GM08714 (cell line): ENCODE measurements at regions not wholly inside any gene's neighbourhood (a gene's known extent, or its start where the extent isn't known, plus 50 kb on each side); places are given as distances from the start of the nearest gene placed in this dataset.
"Not testable (repeated sequence)": the region's sequence is repeated elsewhere in the genome, so short reads cannot be mapped to it uniquely, and the experiment has no call there.

Source experiments
- H3K4me3 ChIP-seq: fragments of 200-500 bp; sonication (Bioruptor generic); 2 replicates; pipeline ENCODE4 v1.5.1; 2014; ENCODE audit warnings: mild to moderate bottlenecking, low read length, inconsistent platforms
- ZNF274 ChIP-seq: IDR thresholded peaks from 2 replicates; pipeline ENCODE4 v1.6.1; 2012; ENCODE audit warnings: mild to moderate bottlenecking, low read depth, low read length

GRCh38 chr1:234897390-234897749, 231.3 kb downstream of the TOMM20 start:
- TF ChIP-seq ZNF274: no peak
- no peak overlapping the region for H3K4me3 ChIP-seq

- TF ChIP-seq ZNF274: no peak
- H3K4me3 ChIP-seq: no peak overlapping the region
These were observed 231.9 kb downstream of the TOMM20 start for GRCh38 chr1:234896477-234897389.

- no peak for TF ChIP-seq ZNF274
- no peak overlapping the region for H3K4me3 ChIP-seq
These were observed 234.7 kb downstream of the TOMM20 start for GRCh38 chr1:234893725-234894630.

GRCh38 chr1:234893359-234893724, 235.3 kb downstream of the TOMM20 start:
- no peak overlapping the region for H3K4me3 ChIP-seq
- TF ChIP-seq ZNF274: no peak

- H3K4me3 ChIP-seq: no peak overlapping the region
- no peak for TF ChIP-seq ZNF274
These were observed 236.0 kb downstream of the TOMM20 start for GRCh38 chr1:234892642-234893041.

GRCh38 chr1:234891427-234891826, 237.2 kb downstream of the TOMM20 start:
- TF ChIP-seq ZNF274: no peak
- H3K4me3 ChIP-seq: no peak overlapping the region

- no peak overlapping the region for H3K4me3 ChIP-seq
- TF ChIP-seq ZNF274: no peak
These were observed 239.0 kb downstream of the TOMM20 start for GRCh38 chr1:234889643-234890042.

GRCh38 chr1:234888247-234888646, 240.4 kb downstream of the TOMM20 start:
- not testable (repeated sequence) for H3K4me3 ChIP-seq

GRCh38 chr1:234887016-234887900, 241.4 kb downstream of the TOMM20 start:
- no peak for TF ChIP-seq ZNF274
- H3K4me3 ChIP-seq: no peak overlapping the region

GRCh38 chr1:234886081-234886984, 242.3 kb downstream of the TOMM20 start:
- no peak overlapping the region for H3K4me3 ChIP-seq
- no peak for TF ChIP-seq ZNF274

- no peak overlapping the region for H3K4me3 ChIP-seq
- no peak for TF ChIP-seq ZNF274
These were observed 243.0 kb downstream of the TOMM20 start for GRCh38 chr1:234885601-234886000.

GRCh38 chr1:234884701-234885100, 243.9 kb downstream of the TOMM20 start:
- no peak overlapping the region for H3K4me3 ChIP-seq
- TF ChIP-seq ZNF274: no peak

- H3K4me3 ChIP-seq: no peak overlapping the region
- TF ChIP-seq ZNF274: no peak
These were observed 244.6 kb downstream of the TOMM20 start for GRCh38 chr1:234884006-234884405.
